Epithelial cell of proximal tubule (primary cell): ENCODE measurements at regions not wholly inside any gene's neighbourhood (a gene's known extent, or its start where the extent isn't known, plus 50 kb on each side); places are given as distances from the start of the nearest gene placed in this dataset.

Experiments
- DNase-seq: peaks from one replicate; pipeline ENCODE4 v3.0.0-alpha.2; 2011; ENCODE audit warnings: low read depth
- H3K4me3 ChIP-seq: 2 replicates; pipeline ENCODE4 v1.5.1; 2011; ENCODE audit warnings: low read depth, mild to moderate bottlenecking, low read length
- CTCF ChIP-seq: conservative IDR thresholded peaks from 2 replicates; pipeline ENCODE4 v1.5.1; 2012; ENCODE audit warnings: low read depth, mild to moderate bottlenecking, low read length

- DNase-seq = no peak
- no peak overlapping the region for H3K4me3 ChIP-seq
- no peak for TF ChIP-seq CTCF
Measured at GRCh38 chr6:156126535-156126934, 650.6 kb upstream of the ARID1B start.

GRCh38 chr6:156125844-156126243, 651.3 kb upstream of the ARID1B start:
- no peak for DNase-seq
- H3K4me3 ChIP-seq = no peak overlapping the region
- no peak for TF ChIP-seq CTCF

GRCh38 chr6:156123731-156124130, 653.4 kb upstream of the ARID1B start:
- no peak for TF ChIP-seq CTCF

GRCh38 chr6:156121973-156122372, 655.2 kb upstream of the ARID1B start:
- TF ChIP-seq CTCF = no peak
- H3K4me3 ChIP-seq = no peak overlapping the region
- DNase-seq = no peak

More at GRCh38 chr6:156123731-156124130, 653.4 kb upstream of the ARID1B start:
- no peak for DNase-seq
- H3K4me3 ChIP-seq = no peak overlapping the region

GRCh38 chr6:156114541-156114940, 658.9 kb upstream of the NOX3 start:
- DNase-seq = no peak
- H3K4me3 ChIP-seq = no peak overlapping the region
- TF ChIP-seq CTCF = no peak

- DNase-seq = no peak
- H3K4me3 ChIP-seq = no peak overlapping the region
- no peak for TF ChIP-seq CTCF
Measured at GRCh38 chr6:156113631-156114030, 658.0 kb upstream of the NOX3 start.

- no peak for TF ChIP-seq CTCF
- DNase-seq = no peak
- no peak overlapping the region for H3K4me3 ChIP-seq
Measured at GRCh38 chr6:156111913-156112312, 656.3 kb upstream of the NOX3 start.
